HG03342 (cell line): ENCODE measurements at regions not wholly inside any gene's neighbourhood (a gene's known extent, or its start where the extent isn't known, plus 50 kb on each side); places are given as distances from the start of the nearest gene placed in this dataset.

Source experiments
- ATAC-seq: cut with Tn5 transposase; IDR thresholded peaks from one replicate; pipeline ENCODE4 v1.9.1; 2021; ENCODE audit warnings: mild to moderate bottlenecking, moderate library complexity; ENCODE audit not compliant: unreplicated experiment

GRCh38 chr3:189500299-189500698 lies 130.9 kb upstream of the TP63 start:
- ATAC-seq: no peak

DNA sequence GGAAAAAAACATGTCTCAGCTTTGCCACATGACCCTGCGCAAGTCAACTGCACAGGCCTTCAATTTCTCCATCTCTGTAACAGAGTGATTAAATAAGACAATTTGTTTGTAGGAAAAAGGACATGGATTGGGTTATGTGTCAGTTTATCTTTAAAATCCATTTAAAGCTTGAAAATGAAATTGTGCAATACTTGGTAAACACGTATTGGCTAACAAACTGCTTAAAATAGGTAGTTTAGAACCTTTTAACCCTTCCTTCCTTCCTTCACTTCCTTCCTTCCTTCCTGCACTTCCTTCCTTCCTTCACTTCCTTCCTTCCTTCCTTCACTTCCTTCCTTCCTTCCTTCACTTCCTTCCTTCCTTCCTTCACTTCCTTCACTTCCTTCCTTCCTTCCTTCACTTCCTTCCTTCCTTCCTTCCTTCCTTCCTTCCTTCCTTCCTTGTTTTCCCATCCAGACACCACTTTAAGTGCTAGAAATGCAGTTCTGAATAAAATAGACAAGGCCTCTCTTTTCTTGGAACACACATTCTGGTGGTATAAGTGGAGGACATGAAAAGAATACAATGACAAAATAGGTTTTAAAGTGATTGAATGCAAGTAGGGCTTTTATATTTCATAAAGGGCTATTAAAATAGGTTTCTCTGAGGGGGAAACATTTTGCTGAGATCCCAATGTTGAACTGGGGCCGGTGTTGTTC lies 130.2 kb upstream of the TP63 start:
- ATAC-seq: no peak

DNA sequence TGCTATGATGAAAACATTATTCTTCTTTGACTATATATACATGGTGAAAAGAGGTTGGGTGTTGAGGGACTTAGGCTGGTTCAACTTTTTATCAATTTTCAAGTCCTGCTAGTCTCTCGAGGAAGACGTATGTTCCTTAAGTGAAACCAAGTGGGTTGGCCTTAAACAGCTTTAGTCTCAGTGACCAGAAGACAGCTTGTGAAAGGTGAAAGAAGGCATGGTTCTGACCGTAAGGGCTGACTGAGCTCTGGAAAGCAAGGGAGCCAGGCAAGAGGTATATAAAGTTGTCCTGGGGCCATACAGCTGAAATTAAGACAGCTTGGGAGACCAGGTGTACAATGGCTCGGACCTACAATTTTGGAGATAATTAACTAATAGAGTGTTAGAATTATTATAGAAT lies 128.9 kb upstream of the TP63 start:
- ATAC-seq: no peak

- no peak for ATAC-seq
Measured at GRCh38 chr3:189502676-189503257, 128.4 kb upstream of the TP63 start.

DNA sequence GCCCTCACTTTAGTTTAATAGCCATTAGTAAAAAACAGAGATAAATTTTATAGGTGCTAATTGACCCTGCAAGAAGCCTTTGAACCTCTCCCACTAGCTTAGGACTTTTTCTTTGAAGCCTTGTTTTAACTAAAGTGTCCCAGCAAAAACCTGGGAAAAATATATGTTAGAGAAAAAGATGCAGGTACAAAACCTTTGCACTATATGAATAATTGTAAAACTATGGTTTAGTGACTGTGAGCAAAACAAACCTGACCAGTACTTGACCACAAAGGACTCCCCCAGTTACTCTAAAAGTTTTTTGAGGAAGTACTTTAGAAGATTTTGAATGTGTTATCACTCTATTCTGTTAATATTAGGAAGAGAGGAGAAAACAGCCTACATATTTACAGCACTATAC lies 123.3 kb upstream of the TP63 start:
- ATAC-seq: peak; percentile 61

GRCh38 chr3:189508784-189509501 lies 122.2 kb upstream of the TP63 start:
- no peak for ATAC-seq

GRCh38 chr3:189512039-189512438 lies 119.2 kb upstream of the TP63 start:
- peak; percentile 78 for ATAC-seq

DNA sequence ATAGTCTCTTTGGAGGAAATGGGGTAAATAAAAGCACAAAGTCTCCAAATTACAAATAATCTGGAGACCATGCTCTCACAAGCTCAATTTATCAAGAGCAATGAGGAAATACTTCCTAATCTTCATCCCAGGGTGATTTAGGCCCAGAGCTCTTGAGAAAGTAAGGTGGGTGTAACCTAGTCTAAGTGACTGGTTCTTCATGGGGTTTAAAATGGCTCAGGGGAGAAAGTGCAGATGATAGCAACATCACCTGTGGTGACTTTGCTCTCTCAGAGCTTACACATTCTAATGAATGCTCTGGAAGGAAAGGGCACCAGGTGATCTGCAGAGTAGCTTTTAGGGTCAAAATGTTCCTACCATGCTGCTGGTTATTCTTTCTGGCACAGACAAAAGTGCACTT lies 118.4 kb upstream of the TP63 start:
- no peak for ATAC-seq

GRCh38 chr3:189513281-189514117 lies 117.7 kb upstream of the TP63 start:
- ATAC-seq: no peak

DNA sequence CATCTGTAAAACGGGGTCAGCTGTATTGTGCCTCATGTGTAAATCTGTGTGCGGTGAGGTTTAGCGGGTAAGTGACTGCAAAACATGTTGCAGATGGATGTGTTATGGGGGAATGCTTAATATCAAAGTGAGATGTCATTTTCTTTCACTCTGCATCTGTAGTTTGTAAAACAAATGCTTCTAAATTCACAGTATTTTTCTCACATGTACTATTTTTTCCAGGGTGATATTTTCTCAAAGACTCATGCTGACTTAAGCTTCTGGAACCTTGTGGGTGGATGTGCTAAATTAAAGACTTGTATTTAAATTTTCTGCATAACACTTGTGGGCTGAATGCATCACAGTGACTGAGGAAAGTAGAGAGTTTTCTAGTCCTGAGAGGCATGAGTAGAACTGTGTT lies 115.2 kb upstream of the TP63 start:
- ATAC-seq: no peak

- ATAC-seq: no peak
Measured at GRCh38 chr3:189517981-189518380, 113.2 kb upstream of the TP63 start.

- ATAC-seq: no peak
Measured at GRCh38 chr3:189519458-189519857, 111.7 kb upstream of the TP63 start.

- ATAC-seq: peak; percentile 47
Measured at GRCh38 chr3:189529468-189529867, 101.7 kb upstream of the TP63 start.

DNA sequence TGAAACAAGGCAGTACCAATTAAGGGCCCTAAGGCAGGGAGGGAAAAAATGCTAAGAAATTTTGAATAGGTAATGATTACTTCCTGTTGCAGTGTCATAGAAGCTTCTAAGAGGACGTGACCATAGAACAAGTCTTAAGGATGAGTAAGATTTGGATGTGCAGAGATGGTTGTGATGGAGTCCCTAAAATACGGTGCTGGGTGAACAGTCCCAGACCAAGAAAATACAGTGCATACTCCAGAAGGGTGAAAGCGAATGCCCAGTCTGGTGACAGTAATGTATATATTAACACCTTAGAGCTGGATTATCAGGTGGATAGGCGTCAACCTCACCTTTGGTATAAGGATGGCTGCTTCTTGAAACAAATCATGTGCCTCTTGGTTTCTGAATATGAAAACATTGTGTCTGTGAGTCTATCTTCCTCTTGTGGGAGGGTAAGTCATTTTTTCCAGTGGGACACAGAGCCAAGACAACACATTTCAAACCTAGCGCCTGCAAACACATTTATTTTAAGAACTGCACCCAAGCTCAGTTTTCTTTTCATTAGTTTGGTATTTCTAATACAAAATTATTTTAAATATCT lies 101.2 kb upstream of the TP63 start:
- peak; percentile 20 for ATAC-seq

DNA sequence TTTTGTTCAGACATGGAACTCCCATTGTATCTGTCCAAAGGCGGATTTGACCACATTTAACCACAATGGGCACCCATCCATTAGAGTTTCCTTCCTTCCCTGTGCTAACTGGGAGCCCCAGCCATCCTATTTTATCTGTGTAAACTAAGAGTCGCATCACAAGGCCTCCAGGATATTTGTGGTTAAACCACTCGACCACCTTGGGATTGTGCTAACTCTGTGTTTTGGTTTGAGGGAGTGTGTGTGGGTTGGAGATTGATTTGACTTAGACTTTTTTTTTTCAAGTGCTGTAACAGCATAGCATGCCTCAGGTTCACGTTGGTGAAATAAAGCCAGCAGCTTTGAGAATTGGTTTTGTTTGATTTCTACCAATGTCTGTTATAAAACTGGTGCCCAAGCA lies 100.4 kb upstream of the TP63 start:
- ATAC-seq: no peak

DNA sequence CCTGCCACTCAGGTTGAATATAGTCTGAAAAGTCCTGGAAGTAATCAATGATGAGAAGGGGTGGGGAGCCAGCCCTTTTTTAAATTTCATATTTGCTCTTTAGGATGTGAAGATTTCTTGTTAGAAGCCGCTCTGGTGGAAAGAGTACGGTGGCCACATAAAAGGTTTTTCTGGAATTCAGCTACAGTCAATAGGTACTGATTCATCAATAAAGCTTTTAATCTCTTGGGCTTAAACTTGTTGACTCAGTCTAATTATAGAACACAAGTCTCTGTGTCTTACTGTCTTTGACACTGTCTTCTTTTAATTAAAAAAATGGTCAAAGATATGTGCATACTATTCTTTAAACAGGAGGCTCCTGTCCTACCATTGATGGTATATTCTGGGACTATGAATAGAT lies 99.9 kb upstream of the TP63 start:
- no peak for ATAC-seq

DNA sequence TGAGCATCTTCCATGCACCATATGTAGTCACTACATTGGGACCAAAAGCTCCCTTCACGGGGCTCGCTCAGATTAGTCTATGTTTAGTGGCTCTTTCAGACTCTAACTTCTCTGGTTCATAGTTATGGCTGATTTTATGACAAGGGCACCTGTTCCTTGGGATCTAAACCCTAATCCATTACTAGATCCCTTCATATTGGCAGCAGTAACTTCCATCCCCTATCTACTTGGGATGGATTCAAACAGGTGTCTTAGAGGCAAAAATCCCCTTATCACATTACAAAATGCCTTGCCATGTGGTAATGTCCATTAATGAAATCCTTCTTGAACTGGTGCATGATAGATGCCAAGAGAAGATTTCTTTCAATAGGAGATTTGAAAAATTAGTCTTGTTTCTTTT lies 96.7 kb upstream of the TP63 start:
- no peak for ATAC-seq

GRCh38 chr3:189537135-189537534 lies 94.1 kb upstream of the TP63 start:
- no peak for ATAC-seq

GRCh38 chr3:189547448-189547847 lies 83.7 kb upstream of the TP63 start:
- ATAC-seq: no peak

GRCh38 chr3:189548053-189548452 lies 83.1 kb upstream of the TP63 start:
- no peak for ATAC-seq

DNA sequence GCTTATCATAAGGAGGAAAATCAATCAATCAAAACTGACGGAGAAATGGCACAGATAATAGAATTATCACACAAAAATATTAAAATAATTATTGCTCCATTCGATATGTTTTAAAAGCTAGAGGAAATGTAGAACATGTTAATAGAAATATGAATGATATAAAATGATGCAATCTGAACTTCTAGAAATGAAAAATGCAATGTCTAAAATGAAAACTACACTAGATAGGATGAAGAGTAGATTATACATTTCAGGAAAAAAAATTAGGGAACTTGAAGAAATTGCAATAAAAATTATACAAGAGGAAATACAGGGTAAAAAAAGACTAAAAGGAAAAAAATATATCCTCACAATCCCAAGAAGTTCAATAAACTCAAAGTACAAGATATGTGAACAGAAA lies 80.2 kb upstream of the TP63 start:
- ATAC-seq: no peak
